ENCODE measurements at regions not wholly inside any gene's neighbourhood (a gene's known extent, or its start where the extent isn't known, plus 50 kb on each side); places are given as distances from the start of the nearest gene placed in this dataset.

DNA sequence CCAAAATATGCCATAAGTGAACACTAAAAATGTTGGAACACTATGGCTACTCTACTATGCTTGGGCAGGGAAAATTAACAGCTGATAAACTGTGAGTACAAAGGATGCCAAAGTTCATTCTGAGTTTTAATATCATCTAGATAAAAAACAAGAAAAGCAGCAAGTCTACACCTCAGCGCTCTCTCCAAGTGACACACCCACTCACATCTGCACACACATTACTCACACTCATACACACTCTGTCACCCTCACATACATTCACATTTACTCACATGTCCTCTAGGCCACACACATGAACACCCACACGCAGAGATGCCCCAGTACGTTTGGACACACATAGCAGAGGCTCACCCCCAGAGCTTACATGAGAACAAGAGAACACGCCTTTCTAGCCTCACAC lies 87.3 kb upstream of the RAB4A start:
- DNase-seq (ENCODE audit: low spot score): no peak

DNA sequence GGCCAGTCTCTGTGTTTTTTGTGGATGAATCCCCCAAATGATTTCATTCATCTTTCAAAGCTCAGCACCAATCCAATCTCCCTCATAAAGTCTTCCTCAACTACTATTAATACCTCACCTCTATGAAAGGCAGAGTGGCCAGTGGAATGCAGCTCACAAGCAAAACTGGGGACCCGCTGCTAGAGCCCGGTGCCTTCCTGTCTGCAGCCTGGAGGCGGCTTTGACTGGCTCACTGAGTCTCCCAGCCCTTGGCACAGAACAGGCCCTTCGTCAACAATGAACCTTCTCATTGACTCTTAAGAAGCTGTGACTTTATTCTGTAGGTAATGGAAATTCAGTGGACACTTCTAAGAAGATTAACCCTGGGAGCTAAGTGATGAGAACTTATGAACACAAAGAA lies 86.8 kb upstream of the RAB4A start:
- no peak for DNase-seq (ENCODE audit: low spot score)

DNA sequence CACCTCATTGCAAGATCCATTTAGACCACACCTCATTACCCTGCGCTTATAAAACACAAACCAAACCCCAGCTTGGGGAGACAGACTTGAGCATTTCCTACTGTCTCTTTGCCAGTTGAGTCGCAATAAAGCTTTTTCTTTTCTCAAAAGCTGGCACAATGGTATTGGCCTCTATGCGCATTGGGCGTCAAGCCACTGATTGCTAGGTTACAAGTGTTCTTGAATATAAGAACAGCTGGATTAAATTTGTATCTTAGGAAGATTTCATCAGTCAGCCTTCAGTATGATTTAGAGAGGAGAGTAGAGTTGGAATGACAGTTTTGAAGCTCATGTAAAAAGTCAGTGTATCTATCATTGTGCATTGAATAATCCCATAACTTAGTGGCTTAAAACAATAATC lies 84.9 kb upstream of the RAB4A start:
- DNase-seq (ENCODE audit: low spot score): no peak

GRCh38 chr1:229186373-229187056 lies 84.4 kb upstream of the RAB4A start:
- no peak for DNase-seq (ENCODE audit: low spot score)

DNA sequence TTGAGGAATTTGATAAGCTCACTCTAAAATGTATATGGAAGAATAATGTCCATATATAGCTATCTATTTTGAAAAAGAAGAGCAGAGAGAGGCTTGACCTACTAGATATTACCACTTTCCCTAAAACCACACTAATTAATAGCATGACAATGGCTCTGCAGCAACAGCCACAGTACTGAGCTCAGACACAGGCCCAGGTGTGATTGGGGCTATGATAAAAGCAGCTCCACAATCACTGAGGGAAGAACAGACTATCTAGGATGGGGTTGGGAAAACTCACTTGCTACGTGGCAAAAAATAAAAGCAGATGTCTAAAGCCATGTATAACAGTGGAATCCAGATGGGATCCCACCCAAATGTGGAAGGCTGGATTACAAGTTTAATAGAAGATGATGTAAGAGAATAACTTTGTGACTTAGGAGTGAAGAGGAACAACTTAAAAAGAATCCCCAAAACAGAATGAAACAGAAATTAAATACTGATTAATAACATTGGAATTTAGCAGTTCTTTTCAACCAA lies 80.8 kb upstream of the RAB4A start:
- no peak for DNase-seq (ENCODE audit: low spot score)

DNA sequence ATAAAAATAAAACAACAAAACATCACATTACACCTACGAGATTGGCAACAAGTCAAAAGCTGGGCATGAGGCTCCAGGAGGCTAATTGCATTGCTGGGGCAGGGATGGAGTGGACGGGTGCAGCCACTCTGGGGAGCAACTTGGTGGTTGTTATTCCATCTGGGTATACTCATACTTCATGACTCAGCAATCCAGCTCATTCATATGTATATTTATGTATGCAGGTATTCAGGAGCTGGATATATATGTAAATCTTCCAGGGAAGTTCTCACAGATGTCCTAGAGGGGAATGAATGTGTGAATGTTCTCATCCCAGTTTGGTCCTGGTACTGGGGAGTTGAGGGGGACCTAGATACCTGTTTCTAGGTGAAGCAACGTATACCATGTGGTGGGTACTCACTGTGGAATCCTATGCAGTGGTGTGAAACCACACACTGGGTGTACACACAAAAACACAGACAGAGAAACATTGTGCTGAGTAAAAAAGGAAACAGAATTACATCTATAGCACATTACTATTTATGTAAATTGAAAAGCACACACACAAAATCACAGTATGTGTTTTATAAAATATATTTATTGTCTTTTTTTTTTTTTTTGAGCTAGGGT lies 79.7 kb upstream of the RAB4A start:
- DNase-seq (ENCODE audit: low spot score): no peak

- DNase-seq (ENCODE audit: low spot score): no peak
These were observed 78.9 kb upstream of the RAB4A start for GRCh38 chr1:229192031-229192430.

DNA sequence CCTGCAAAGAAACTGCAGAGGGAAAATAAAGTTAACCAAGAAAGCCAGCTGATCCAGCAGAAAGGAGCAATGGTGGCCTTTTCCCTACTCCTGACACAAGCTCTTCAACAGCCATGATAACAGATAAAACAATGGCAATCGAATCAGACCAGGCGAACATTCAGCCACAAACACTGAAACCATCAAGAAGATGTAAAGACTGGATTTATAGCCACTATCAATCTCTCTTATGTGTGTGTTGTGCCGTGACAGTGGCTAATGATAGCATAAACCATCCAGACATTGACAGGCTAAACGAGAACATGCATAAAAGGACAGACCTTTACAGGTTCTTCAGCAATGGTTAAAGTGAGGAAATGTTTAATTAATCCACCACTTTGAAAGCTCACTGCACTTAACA lies 78.1 kb upstream of the RAB4A start:
- DNase-seq (ENCODE audit: low spot score): no peak

GRCh38 chr1:229194096-229194495 lies 76.8 kb upstream of the RAB4A start:
- DNase-seq (ENCODE audit: low spot score): no peak

- DNase-seq (ENCODE audit: low spot score): no peak
These were observed 75.7 kb upstream of the RAB4A start for GRCh38 chr1:229195246-229195645.

DNA sequence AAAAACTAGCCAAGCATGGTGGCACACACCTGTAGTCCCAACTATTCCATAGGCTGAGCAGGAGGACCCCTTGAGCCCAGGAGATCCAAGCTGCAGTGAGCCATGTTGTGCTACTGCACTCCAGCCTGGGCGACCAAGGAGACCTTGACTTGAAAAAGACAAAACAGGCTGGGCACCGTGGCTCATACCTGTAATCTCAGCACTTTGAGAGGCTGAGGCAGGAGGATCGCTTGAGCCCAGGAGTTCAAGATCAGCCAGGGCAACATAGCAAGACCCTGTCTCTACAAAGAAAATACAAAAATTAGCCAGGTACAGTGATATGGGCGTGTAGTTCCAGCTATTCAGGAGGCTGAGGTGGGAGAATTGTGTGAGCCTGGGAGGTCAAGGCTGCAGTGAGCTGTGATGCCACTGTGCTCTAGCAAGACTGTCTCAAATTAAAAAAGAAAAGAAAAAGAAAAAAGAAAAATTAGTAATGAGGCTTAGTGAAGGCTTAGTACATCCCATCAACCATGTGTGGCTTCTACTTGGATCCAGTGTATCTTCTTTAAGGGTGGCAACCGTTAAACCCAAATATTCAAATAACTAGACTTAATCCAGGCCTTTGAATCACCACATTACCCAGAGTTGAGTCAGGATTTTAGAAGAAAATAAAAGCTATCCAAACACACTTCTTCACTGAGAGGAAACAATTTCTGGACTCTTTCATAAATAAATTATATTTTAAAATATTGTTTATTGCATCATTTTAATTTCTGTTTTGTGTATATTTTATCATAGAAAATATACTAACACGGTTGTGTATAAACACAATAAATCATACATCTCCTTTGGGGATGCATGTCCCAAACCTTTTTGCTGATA lies 74.3 kb upstream of the RAB4A start:
- no peak for DNase-seq (ENCODE audit: low spot score)

DNA sequence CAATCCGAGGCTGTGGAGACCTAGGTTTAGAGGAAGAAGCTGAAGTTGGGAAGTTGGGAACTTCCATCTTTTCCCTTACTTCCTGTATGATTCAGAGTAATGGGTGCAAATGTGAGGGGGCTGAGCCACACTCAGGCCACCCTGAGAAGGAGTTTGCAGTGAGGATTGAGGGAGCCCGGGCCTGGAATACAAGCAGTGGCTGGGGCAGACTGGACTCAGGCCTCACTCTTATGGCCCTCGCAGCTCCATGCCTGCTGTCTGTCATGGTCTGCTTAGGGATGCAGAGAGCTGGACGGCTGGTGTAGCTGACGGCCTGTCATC lies 73.7 kb upstream of the RAB4A start:
- no peak for DNase-seq (ENCODE audit: low spot score)

- DNase-seq (ENCODE audit: low spot score): no peak
These were observed 71.4 kb upstream of the RAB4A start for GRCh38 chr1:229199261-229200243.

DNA sequence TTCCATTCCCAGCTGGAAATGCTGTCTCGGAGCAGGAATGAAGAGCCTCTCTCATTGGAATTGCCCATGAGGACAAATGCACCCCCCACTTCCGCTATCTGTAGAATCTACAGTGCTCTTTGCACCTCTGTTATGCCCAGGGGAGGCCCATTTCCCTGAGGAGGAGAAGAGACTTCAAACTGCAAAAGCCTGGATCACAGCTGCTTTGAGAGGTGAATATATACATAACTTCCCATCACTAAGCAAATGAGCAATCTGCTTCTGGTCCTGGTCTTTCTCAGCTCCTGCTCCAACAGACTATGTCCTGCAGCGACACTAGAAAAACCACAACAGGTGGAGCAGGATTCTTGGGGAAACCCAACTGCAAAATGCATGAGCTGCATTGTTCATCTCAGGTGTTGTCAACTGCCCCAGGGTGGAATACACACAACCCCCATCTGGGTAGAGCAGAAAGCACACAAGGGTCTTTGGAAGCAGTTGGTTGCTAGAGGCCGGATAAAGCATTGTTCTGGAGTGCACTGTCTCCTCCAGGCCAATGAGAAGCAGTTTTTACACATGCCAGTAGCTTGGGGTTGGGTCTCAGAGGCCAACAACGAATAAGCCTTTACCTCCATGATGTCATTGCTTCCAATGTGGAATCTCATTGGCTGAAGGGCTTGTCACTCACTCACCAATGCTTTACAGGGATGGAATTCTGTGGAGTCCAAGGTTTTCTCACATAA lies 67.7 kb upstream of the RAB4A start:
- peak; percentile 21 for DNase-seq (ENCODE audit: low spot score)

DNA sequence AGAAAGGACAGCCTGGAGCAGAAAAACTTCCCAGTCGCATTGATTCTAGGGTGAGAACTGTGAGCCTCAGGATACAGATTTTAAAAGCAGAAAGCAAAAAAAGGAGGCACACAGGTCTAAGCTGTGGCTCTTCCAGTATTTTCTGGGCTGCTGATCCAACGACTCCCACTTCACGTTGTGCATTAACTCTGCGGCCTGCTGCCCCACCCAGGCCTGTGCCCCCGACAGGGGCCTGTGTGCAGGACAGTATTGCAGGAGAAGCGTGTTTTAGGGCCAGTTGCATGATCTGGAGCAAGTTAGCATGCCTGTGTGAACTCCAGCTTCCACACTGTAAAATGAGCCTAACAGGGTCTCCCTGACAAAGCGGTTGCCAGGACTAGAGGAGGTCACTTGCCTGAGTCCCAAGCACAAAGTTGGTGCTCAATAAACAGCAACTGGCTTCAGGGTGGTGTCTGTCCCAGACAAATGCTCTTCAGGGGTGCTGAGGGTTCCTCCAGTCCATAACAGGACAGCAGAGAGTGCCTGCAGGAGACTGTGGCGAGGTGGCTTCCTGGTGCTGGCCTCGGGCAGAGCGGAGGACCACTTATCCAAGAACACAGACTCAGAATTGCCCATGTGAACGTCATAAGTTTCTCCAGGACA lies 66.8 kb upstream of the RAB4A start:
- DNase-seq (ENCODE audit: low spot score): no peak

GRCh38 chr1:229204921-229205777 lies 65.8 kb upstream of the RAB4A start:
- no peak for DNase-seq (ENCODE audit: low spot score)

- DNase-seq (ENCODE audit: low spot score): no peak
These were observed 65.1 kb upstream of the RAB4A start for GRCh38 chr1:229205854-229206253.

- DNase-seq (ENCODE audit: low spot score): no peak
These were observed 63.0 kb upstream of the RAB4A start for GRCh38 chr1:229207916-229208315.

- no peak for DNase-seq (ENCODE audit: low spot score)
These were observed 62.4 kb upstream of the RAB4A start for GRCh38 chr1:229208481-229208880.

GRCh38 chr1:229209386-229209785 lies 61.5 kb upstream of the RAB4A start:
- DNase-seq (ENCODE audit: low spot score): no peak
